ENCODE measurements at regions not wholly inside any gene's neighbourhood (a gene's known extent, or its start where the extent isn't known, plus 50 kb on each side); places are given as distances from the start of the nearest gene placed in this dataset.

GRCh38 chr5:93322974-93323860 is 257.8 kb downstream of the NR2F1-AS1 start:
- no peak overlapping the region for H3K4me3 ChIP-seq
- intact Hi-C loops (cut with DNase I; ENCODE audit: low total_unique reads): no loop called here
- 83 to 90% (median 88%) methylated on average over 8 of the region's 8 CpGs for WGBS, 5 donors
- no peaks in the 10 kb centered on the region for H3K27me3 ChIP-seq (replicated peaks in 1 of 7)
- DNase-seq: no peak
- TF ChIP-seq, protein P1, sequence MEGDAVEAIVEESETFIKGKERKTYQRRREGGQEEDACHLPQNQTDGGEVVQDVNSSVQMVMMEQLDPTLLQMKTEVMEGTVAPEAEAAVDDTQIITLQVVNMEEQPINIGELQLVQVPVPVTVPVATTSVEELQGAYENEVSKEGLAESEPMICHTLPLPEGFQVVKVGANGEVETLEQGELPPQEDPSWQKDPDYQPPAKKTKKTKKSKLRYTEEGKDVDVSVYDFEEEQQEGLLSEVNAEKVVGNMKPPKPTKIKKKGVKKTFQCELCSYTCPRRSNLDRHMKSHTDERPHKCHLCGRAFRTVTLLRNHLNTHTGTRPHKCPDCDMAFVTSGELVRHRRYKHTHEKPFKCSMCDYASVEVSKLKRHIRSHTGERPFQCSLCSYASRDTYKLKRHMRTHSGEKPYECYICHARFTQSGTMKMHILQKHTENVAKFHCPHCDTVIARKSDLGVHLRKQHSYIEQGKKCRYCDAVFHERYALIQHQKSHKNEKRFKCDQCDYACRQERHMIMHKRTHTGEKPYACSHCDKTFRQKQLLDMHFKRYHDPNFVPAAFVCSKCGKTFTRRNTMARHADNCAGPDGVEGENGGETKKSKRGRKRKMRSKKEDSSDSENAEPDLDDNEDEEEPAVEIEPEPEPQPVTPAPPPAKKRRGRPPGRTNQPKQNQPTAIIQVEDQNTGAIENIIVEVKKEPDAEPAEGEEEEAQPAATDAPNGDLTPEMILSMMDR (IDR thresholded peaks at IDR 0.05 in 8 of 11, conservative IDR thresholded peaks at IDR 0.05 in 3 of 11): no peak
- TF ChIP-seq POLR2AphosphoS5 (IDR thresholded peaks at IDR 0.05) (no peak), POLR2A (IDR thresholded peaks at IDR 0.05) (no peak)
- no peak overlapping the region for H3K27ac ChIP-seq
- H3K9me3 ChIP-seq: no peaks in the 10 kb centered on the region
- H3K4me1 ChIP-seq: no peaks in the 10 kb centered on the region
- no peaks in the 10 kb centered on the region for H3K36me3 ChIP-seq

- intact Hi-C loops (cut with DNase I; ENCODE audit: low total_unique reads): no loop called here
- Histone ChIP-seq H3K36me3 (no peaks in the 10 kb centered on the region), H3K4me3 (no peak overlapping the region), H3K27ac (no peak overlapping the region), H3K27me3 (replicated peaks in 1 of 7) (no peaks in the 10 kb centered on the region), H3K9me3 (no peaks in the 10 kb centered on the region), H3K4me1 (no peaks in the 10 kb centered on the region)
- 50 to 71% (median 67%) methylated on average over 3 of the region's 3 CpGs for WGBS, 5 donors
- TF ChIP-seq, protein P1 (IDR thresholded peaks at IDR 0.05 in 8 of 11, conservative IDR thresholded peaks at IDR 0.05 in 3 of 11): no peak
- TF ChIP-seq POLR2A (IDR thresholded peaks at IDR 0.05): no peak
- no peak for TF ChIP-seq POLR2AphosphoS5 (IDR thresholded peaks at IDR 0.05)
- no peak for DNase-seq
Measured at GRCh38 chr5:93320920-93321445, 260.0 kb downstream of the NR2F1-AS1 start.

GRCh38 chr5:93313672-93314071 is 267.3 kb downstream of the NR2F1-AS1 start:
- intact Hi-C loops (cut with DNase I; ENCODE audit: low total_unique reads): no loop called here
- Histone ChIP-seq H3K27me3 (replicated peaks in 1 of 7) (no peaks in the 10 kb centered on the region), H3K4me3 (no peak overlapping the region), H3K27ac (no peak overlapping the region), H3K9me3 (peaks cover 0 to 14% (median 4%) of the 10 kb centered on the region in 8 donors), H3K36me3 (no peaks in the 10 kb centered on the region), H3K4me1 (no peaks in the 10 kb centered on the region)
- TF ChIP-seq, protein P1 (IDR thresholded peaks at IDR 0.05 in 8 of 11, conservative IDR thresholded peaks at IDR 0.05 in 3 of 11): no peak
- TF ChIP-seq POLR2AphosphoS5 (IDR thresholded peaks at IDR 0.05) (no peak), POLR2A (IDR thresholded peaks at IDR 0.05) (no peak)
- no peak for DNase-seq

DNA sequence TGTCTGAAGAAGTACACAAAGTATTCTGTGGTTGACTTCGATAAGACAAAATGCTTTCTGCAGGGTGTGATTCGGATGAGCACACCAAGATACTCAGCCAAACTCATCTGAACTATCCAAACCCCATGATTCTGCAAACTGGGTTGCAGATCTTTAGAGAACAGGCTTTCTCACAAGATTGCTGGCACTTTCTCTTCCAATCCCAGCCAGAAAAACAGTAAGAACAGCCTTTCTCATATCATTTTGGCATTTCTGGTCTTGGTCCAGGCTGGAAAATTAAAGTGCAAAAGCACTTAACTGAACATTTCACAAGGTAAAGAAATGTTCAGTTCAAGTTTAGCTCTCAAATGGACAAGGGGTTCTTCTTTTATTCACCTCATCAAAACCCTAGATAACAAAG is 269.1 kb downstream of the NR2F1-AS1 start:
- DNase-seq: no peak
- Histone ChIP-seq H3K27ac (no peak overlapping the region), H3K9me3 (peaks cover 0 to 14% (median 4%) of the 10 kb centered on the region in 8 donors), H3K4me3 (no peak overlapping the region), H3K36me3 (no peaks in the 10 kb centered on the region), H3K4me1 (no peaks in the 10 kb centered on the region), H3K27me3 (replicated peaks in 1 of 7) (no peaks in the 10 kb centered on the region)
- TF ChIP-seq, protein P1 (IDR thresholded peaks at IDR 0.05 in 8 of 11, conservative IDR thresholded peaks at IDR 0.05 in 3 of 11): no peak
- TF ChIP-seq POLR2A (IDR thresholded peaks at IDR 0.05): no peak
- TF ChIP-seq POLR2AphosphoS5 (IDR thresholded peaks at IDR 0.05): no peak
- intact Hi-C loops (cut with DNase I; ENCODE audit: low total_unique reads): no loop called here
- 72 to 87% (median 76%) methylated on average over 2 of the region's 2 CpGs for WGBS, 5 donors

Data from spleen (tissue), 11 donors.